GM18499 (cell line): ENCODE measurements at regions not wholly inside any gene's neighbourhood (a gene's known extent, or its start where the extent isn't known, plus 50 kb on each side); places are given as distances from the start of the nearest gene placed in this dataset.
"Not testable (repeated sequence)": the region's sequence is repeated elsewhere in the genome, so short reads cannot be mapped to it uniquely, and the experiment has no call there.

Source experiments
- ATAC-seq: cut with Tn5 transposase; IDR thresholded peaks from one replicate; pipeline ENCODE4 v1.9.1; 2021; ENCODE audit warnings: moderate number of reproducible peaks; ENCODE audit not compliant: insufficient read depth, unreplicated experiment

DNA sequence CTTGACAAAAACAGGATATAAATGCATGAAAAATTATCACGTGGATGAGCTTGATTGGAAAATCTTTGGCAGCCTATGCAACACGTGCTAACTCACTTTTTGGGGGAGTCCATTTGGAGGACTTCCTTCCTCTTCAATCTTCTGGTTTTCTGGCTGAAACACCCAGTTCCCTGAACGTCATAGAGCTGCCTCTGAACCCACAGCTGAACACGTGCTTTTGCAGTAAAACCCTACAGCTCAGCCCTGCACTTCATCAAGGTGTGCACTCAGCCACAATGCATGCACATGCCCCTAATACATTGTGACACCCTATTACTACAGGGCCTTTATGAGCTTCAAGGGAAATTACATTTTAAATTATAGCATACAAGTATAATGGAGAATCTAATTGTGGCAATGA, 808.7 kb upstream of the AUTS2 start:
- ATAC-seq: no peak

DNA sequence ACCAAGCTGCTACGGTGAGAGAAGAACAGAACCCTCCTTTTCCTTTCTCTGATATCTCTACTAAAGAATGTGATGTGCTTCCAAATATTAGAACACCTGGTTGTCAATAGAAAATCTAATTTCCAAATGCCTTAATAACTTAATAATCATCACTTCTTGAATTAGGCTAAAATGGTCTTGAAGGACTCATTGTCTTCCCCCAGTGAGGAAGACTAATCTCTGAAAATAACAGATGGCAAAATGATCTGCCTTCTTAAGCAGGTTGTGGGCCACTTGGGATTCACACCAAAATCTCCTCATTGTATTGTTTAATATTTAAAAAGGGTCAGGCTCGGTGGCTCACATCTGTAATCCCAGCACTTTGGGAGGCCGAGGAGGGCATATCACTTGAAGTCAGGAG, 805.9 kb upstream of the AUTS2 start:
- no peak for ATAC-seq

GRCh38 chr7:68793513-68793912, 804.8 kb upstream of the AUTS2 start:
- no peak for ATAC-seq

DNA sequence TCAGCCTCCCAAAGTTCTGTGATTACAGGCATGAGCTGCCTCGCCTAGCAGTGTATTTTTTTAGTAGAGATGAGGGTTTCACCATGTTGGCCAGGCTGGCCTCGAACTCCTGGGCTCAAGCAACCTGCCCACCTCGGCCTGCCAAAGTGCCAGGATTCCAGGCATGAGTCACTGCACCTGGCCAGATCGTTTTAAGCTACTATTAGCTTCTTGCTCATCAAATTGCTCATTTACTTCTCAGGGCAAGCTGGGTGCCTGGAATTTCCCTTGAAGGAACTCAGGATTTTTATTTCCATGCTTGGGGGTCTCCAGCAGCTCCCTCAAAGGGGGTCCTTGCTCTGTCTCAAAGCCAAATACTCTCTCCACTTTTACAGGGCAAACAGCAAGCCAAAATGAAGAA, 798.0 kb upstream of the AUTS2 start:
- ATAC-seq: no peak

DNA sequence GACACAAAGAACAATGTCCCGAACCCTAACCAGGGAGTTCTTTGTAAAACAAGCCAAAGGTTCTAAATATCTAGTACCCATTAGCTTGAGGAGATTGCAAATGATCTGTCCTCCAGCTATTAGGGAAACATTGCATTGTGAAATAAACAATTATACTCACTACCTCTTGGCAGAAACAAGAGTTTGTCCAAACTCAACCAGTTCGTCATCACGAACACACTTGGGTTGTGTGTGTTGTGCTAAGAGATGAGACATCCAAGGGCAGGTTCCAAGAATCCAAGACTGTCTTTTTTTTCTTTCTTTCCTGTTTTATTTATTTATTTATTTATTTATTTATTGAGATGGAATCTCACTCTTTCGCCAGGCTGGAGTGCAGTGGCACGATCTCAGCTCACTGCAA, 793.1 kb upstream of the AUTS2 start:
- ATAC-seq: no peak

- no peak for ATAC-seq
Measured at GRCh38 chr7:68807666-68808065, 790.6 kb upstream of the AUTS2 start.

DNA sequence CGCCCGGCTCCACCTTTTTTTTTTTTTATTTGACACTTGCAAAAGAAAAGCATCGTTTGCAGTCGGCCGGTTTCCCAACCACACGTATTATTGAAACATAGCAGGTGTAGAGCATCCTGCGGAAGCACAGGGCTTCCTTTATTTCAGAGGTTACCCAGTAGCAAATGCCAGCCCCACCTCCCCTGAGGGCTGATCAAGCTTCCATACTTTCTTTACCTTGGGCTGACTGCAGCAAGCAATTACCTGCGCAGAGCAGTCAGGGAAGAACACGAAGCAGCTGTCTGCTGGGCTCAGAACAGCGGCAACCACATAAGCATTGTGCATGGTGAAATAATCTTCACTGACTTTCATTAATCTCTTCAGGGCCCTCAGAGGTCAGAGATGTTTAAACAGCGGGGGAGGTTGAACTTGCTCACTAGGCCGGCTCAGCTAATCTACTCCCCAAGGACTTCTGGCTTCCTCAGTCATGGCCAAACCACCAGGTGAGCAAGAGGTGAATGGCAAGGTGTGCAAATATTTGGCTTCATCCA, 784.7 kb upstream of the AUTS2 start:
- no peak for ATAC-seq

DNA sequence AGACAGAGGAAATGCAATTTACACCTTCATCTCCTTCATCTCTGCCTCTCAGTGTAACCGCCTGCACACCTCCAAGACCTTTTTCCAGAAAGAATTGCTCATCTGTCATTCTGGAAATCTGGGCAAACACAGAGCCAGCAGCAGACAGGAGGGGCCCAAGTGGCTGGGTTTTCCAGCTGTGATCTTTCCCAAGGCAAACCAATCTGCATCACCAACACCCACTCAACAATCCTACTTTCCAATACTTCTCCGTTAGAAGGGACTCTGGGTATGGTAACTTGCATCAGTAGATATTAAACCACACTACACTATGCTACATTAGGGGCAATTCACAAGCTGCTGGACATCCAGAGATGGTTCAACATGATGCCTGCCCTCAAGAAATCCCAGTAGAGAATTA, 781.8 kb upstream of the AUTS2 start:
- ATAC-seq: no peak

DNA sequence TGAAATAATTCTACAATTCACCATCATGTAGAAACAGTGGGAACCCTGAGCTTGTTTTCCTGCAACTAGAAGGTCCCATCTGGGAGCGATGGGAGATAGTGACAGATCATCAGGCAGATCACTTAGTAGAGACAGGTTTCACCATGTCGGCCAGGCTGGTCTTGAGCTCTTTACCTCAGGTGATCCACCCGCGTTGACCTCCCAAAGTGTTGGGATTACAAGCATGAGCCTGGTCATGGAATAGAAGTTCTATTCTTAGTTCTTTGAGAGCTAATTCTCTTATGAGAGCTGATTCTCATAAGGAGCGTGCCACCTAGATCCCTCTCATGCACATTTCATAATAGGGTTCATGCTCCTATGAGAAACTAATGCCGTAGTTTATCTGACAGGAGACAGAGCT, 778.0 kb upstream of the AUTS2 start:
- no peak for ATAC-seq

DNA sequence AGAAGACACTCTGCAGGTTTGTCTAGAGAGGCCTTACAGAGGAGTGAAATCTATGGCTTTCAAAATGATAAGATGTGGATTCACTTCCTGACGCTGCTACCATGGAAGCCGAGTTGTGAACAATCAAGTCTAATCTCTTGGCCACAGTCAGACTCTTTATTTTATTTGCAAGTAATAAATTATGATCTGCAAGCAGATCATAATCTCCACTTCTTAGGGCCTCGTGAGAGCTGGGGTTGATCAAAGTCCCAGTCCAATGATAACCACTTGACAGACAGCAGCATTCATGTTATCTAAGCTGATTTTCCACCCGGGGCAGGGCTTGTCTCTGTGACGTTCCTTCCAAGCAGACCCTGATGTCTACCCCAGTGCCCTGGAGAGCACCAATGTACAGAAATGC, 776.4 kb upstream of the AUTS2 start:
- no peak for ATAC-seq

- no peak for ATAC-seq
Measured at GRCh38 chr7:68823996-68824780, 774.1 kb upstream of the AUTS2 start.

GRCh38 chr7:68828575-68828974, 769.7 kb upstream of the AUTS2 start:
- no peak for ATAC-seq

DNA sequence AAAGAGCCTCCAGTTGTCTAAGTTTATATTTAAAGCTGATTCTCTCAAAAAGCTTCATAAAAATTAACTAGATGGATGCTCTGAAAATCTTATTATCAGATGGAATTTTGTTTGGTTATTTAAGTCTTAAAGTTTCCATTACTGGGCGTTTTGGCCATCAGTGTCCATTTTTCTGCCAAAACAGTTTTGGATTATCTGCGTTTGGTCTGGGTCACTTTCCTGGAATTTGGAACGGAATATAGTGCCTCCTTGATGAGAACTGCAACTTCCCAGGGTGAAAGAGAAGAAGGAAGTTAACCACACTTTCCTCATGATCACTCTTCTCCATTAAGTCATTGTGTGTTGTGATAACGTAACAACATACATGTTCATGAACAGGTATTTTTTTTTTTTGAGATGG, 764.9 kb upstream of the AUTS2 start:
- no peak for ATAC-seq

DNA sequence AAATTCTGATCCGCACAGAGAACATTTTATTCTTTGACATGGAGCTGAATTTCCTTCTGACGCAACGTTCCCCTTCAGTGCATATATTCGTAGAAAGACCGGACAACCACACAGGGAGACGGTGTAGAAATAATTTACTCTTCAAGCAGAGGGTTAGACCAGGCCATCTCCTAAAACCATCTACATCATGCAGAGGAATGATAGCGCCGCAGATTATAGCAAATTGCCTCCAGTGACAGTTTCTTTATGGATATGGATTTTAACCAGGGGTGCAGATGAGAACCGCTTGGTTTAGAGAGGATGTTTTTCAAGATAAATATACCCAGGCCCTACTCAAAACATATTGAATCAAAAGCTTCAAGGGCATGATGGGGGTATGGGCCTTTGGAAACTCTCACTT, 759.3 kb upstream of the AUTS2 start:
- ATAC-seq: no peak

GRCh38 chr7:68840991-68841390, 757.3 kb upstream of the AUTS2 start:
- ATAC-seq: no peak

DNA sequence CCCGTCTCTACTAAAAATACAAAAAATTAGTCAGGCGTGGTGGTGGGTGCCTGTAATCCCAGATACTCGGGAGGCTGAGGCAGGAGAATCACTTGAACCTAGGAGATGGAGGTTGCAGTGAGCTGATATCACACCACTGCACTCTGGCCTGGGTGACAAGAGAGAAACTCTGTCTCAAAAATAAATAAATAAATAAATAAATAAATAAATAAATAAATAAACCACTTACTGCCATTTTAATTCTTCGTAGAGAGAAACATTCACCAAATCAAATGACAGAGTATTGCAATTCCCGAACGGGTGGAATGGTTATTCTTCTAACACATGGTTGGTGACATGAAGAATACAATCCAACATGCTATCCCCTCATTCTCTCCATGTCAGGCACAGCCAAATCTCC, 754.3 kb upstream of the AUTS2 start:
- ATAC-seq: not testable (repeated sequence)

- ATAC-seq: no peak
Measured at GRCh38 chr7:68846811-68847325, 751.4 kb upstream of the AUTS2 start.

GRCh38 chr7:68853254-68853653, 745.0 kb upstream of the AUTS2 start:
- ATAC-seq: no peak

- no peak for ATAC-seq
Measured at GRCh38 chr7:68857571-68857970, 740.7 kb upstream of the AUTS2 start.

- no peak for ATAC-seq
Measured at GRCh38 chr7:68858497-68858896, 739.8 kb upstream of the AUTS2 start.

DNA sequence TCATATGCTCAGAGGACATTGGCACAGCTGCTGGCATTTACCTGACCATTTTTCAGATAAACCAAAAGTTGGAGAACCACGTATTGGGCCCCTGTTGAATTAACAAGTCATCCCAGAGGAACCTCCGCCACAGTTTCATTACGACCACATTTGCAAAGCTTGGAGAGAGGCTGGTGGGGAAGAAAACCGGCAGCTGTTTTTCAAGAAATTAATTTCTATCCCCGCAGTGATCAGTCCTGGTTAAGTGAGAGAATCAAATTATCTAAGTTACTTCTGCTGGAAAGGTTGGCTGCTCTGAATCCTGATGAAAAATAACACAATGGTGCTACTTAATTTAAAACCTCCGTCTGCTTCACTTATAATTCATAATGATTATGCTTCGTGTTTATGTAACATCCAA, 737.1 kb upstream of the AUTS2 start:
- no peak for ATAC-seq

DNA sequence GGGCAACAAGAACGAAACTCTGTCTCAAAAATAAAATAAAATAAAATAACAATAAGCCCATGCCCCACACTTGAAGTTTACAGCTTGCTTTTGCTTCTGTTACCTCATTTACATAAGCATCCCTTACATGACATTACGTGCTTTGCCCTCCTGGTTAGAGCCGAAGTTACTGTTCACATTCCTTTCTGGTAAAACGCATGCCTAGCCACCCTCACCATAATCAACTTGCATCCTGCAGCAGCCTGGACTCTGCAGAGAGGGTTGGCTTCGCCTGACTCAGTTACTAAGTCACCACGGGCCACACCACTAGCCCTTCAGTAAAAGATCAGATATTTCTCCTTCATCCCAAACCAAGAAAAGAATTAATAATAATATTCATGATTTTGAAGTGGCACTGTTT, 736.0 kb upstream of the AUTS2 start:
- ATAC-seq: no peak
